Umbilical cord (tissue), 1 donor: ENCODE measurements at regions not wholly inside any gene's neighbourhood (a gene's known extent, or its start where the extent isn't known, plus 50 kb on each side); places are given as distances from the start of the nearest gene placed in this dataset.
"Not testable (repeated sequence)": the region's sequence is repeated elsewhere in the genome, so short reads cannot be mapped to it uniquely, and the experiment has no call there.

Experiments
- DNase-seq: peaks from one replicate; pipeline ENCODE4 v3.0.0-alpha.2; 2015; ENCODE audit warnings: low spot score

- DNase-seq = no peak
Measured at GRCh38 chr4:10831727-10832408, 147.3 kb upstream of the CLNK start.

- not testable (repeated sequence) for DNase-seq
Measured at GRCh38 chr4:10828918-10829538, 144.5 kb upstream of the CLNK start.

- DNase-seq = no peak
Measured at GRCh38 chr4:10821826-10822225, 137.3 kb upstream of the CLNK start.

- no peak for DNase-seq
Measured at GRCh38 chr4:10816571-10816970, 132.0 kb upstream of the CLNK start.

DNA sequence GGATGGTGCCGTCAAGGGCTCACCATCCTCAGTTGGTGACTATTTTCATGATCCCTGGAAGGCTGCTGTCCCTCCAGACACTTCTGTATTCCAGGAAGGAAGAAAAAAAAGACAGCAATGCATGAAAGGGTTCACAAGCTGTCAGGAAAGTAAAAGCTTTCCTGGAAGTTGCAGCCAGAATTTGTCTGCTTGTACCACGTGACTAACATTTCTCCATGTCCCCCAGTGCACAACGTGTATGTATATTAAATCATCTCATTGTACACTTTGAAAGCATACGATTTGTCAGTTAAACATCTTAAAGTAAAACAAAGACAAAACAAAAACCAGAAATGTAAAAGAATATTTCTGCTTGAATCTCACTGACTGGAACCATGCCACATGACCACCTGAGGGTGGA is 127.4 kb upstream of the CLNK start:
- peak; percentile 42 for DNase-seq

- DNase-seq = no peak
Measured at GRCh38 chr4:10810411-10810810, 125.8 kb upstream of the CLNK start.

DNA sequence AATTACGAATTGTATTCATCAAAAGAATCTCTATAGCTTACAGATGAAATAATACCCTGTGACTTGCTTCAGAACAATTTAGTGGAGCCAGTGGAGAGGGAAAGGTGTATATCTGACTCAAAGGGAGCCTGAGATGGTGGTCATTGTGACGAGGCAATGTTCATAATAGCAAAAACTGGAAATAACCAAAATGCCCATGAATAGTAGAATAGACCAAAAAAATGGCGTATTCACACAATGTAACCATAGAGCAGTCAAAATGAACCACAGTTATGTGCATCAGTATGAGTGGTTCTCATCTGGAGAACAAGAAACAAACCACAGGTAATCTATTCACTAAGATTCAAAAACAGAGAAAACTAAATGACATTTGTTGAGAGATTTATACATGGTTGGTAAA is 125.3 kb upstream of the CLNK start:
- no peak for DNase-seq

GRCh38 chr4:10808591-10808990 is 124.0 kb upstream of the CLNK start:
- peak; percentile 47 for DNase-seq

DNA sequence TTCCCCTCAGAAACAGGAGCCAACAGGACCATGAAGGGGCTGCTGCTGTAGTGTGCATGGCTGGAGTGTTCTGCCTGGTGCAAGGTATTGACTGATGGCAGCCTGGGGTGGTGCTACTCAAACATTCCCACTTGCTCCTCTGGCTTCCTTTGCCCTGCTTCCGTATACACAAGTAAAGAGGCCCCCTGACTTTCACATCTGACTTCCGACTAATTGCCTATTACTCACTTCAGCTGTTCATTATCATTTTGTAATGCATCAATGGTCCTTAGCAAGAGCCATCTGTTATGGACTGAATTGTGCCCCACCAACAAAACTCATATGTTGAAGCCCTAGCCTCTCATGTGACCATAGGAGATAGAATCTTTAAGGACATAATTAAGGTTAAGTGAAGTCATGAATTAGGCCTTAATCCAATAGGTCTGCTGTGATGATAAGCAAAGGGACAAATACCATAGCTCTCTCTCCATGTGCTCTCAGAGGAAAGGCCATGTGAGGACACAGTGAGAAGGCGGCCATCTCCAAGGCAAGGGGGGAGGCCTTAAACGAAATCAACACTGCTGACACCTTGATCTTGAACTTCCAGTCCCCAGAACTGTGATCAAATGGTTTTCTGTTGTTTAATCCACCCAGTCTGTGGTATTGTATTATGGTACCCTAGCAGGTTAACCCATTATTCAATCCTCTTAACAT is 122.5 kb upstream of the CLNK start:
- DNase-seq = no peak

DNA sequence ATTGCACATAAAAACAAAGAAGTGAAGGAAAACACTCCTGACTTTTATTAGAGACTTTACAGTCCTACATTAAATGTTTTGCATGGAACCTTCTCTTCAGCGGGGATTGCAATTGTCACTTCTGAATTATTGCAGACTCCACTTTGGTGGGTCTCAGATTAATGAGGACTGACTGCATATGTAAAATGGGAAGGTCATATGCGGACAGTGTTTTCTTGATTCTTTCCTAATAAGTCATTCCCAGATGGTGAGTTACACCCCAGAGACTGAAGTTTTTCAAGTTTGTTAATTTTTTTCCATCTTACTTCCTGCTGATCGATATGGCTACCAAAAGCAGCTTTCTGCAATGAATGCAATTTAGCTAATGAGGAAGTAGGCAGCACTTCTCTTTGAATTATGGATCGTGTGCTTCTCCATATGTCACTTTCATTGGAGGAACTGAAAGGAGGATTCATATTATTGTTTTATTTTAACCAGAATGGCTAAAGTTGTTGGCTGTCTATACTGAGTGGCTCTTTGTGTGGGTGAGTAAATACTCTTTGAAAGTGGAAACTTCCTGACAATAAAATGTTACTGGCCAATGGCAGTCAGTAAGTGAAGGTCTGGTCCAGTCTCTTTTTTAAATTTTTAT is 119.3 kb upstream of the CLNK start:
- peak; percentile 20 for DNase-seq

DNA sequence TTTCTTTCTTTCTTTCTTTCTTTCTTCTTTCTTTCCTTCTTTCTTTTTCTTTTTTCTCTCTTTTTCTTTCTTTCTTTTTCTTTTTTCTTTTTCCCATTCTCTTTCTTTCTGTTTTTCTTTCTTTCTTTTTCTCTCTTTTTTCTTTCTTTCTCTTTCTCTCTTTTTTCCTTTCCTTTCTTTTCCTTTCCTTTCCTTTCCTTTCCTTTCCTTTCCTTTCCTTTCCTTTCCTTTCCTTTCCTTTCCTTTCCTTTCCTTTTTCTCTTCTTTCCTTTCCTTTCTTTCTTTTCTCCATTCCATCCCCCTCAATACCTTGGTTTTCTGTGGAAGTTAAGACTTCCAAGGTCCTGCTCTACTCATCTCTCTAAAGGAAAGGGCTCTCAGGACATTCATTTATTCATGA is 102.8 kb upstream of the CLNK start:
- DNase-seq = no peak

DNA sequence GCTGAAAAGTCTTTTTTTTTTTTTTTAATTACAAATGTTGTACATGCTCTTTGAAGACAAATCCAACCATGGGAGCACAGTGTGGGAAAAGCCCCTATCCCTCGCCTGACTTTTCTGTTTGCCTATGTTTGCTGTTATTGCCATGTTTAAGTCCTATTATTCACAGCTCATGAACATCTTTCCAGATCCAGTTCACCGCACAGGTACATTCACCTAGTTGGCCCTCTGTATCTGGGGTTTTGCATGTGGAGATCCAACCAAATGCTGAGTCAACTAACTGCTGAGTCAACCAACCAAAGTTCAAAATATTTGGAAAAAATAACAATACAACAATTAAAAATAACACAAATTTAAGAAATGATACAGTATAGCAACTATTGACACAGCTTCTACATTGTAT is 100.1 kb upstream of the CLNK start:
- no peak for DNase-seq

DNA sequence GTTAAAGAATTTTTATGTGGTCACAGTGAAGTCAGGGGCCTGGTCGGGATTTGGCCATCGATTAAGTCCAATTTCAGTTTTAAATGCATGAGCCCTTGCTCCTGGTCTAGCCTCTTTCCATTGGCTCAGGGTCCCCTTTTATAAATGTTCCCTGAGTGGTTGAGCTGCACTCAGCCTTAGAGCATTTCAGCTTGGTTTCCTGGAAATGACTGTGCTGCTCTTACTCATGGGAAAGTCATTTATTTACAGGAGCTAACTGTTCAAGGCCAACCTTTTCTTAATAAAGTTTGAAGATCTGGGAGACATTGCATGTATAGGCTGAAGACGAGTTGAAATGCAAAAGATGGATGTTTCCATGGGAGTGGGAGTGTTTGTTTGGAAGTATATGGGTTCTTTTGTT is 98.8 kb upstream of the CLNK start:
- DNase-seq = peak; percentile 61

- DNase-seq = no peak
Measured at GRCh38 chr4:10781805-10782204, 97.2 kb upstream of the CLNK start.

DNA sequence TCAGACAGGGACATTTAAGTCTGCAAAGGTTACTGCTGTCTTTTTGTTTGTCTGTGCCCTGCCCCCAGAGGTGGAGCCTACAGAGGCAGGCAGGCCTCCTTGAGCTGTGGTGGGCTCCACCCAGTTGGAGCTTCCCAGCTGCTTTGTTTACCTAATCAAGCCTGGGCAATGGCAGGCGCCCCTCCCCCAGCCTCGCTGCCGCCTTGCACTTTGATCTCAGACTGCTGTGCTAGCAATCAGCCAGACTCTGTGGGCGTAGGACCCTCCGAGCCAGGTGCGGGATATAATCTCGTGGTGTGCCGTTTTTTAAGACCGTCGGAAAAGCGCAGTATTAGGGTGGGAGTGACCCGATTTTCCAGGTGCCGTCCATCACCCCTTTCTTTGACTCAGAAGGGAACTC is 96.2 kb upstream of the CLNK start:
- not testable (repeated sequence) for DNase-seq

DNA sequence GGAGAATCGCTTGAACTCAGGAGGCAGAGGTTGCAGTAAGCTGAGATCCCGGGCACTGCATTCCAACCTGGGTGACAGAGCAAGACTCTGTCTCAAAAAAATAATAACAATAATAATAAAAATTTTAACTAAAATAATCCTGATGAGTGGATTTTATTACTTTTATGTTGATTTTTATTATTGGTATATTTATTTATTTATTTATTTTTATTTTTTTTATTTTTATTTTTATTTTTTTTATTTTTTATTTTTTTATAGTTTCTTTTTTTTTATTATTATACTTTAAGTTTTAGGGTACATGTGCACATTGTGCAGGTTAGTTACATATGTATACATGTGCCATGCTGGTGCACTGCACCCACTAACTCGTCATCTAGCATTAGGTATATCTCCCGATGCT is 90.6 kb upstream of the CLNK start:
- DNase-seq = not testable (repeated sequence)

DNA sequence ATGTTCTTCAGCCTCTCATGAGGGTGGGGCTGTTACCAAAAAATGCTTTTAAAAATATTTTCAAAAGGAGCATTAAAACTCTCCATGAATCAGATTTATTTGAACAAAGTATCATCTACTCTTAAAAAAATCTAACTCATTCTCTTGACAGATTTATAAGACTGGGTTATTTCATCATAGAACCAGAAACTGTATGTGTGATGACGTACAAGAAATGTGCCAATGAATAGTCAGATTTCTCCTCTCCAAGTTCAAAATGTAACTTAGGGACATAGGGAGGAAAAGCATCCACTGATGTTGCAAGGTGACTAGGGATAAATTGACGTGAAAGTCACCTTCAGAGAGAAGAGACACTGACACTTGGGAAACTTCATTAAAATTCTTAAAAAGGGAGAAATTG is 89.1 kb upstream of the CLNK start:
- no peak for DNase-seq

DNA sequence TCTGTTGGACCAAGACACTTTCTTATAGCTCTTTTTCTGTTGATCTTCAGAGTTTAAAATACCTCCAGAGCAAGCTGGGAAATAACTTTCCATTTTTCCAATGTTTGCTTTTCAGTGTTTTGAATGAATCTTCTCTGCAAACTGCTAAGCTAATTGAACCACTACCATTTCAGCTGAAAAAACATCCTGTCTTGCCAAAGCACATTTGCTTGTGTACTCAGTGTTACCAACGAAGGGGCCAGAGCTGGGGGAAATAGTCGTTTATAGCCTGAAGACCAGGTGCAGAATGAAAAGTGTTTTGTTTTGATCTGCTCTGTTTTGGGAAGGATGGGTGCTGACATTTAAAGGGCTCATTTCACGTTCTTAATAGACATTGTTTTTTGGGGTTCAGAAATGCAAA is 88.4 kb upstream of the CLNK start:
- no peak for DNase-seq

GRCh38 chr4:10765386-10765785 is 80.8 kb upstream of the CLNK start:
- DNase-seq = no peak

- peak; percentile 28 for DNase-seq
Measured at GRCh38 chr4:10762561-10762960, 78.0 kb upstream of the CLNK start.

DNA sequence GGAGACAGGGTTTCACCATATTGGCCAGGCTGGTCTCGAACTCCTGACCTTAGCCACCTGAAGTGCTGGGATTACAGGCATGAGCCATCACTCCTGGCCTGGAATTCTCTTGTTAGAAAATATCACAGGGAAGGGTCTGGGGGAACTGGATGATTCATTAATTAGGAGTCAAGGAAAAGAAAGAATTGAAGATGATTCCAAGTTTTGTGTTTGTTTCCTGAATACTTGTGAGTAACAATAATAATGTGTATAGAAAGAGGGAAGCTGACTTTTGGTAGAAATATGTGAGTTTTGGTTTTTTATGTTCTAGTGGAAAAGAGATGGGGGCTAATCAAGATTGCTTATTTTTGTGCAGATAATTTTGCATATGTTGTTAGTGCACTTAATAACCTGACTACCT is 77.3 kb upstream of the CLNK start:
- no peak for DNase-seq

GRCh38 chr4:10760086-10760485 is 75.5 kb upstream of the CLNK start:
- peak; percentile 63 for DNase-seq

DNA sequence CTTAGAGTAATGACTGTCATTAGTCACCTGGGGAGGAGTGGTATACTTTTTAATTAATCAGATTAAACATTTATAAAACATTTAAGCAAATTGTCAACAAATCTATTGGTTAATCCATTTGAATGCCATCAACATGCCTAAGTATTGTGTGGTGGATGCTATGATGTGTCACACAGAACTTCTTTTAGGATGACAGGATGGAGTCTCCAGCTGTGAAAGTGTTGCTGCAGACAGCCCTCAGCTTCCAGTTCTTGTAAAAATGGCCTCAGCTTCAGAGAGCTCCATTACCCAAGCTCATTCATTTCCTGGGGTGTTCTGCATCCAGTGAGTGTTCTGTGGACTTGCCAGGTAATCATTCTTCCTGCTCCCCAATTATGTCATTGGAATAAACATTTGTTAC is 74.3 kb upstream of the CLNK start:
- DNase-seq = no peak
